Ascending aorta (tissue), 2 donors: ENCODE measurements at regions not wholly inside any gene's neighbourhood (a gene's known extent, or its start where the extent isn't known, plus 50 kb on each side); places are given as distances from the start of the nearest gene placed in this dataset.

Source experiments
- DNase-seq, 2 donors: peaks; one replicate each; pipeline ENCODE4 v3.0.0-alpha.2; 2019; ENCODE audit warnings: low spot score in 2 of 2
- H3K27ac ChIP-seq, 2 donors: fragments of 200-600 bp; sonication (generic); one replicate each; pipeline ENCODE4 v1.5.1; 2016 to 2017; ENCODE audit warnings: mild to moderate bottlenecking in 1 of 2
- H3K27me3 ChIP-seq: fragments of 200-600 bp; sonication (generic); one replicate; pipeline ENCODE4 v1.5.1; 2017
- H3K36me3 ChIP-seq, 2 donors: fragments of 200-600 bp; sonication (generic); one replicate each; pipeline ENCODE4 v1.5.1; 2016
- H3K4me1 ChIP-seq, 2 donors: fragments of 200-600 bp; sonication (generic); one replicate each; pipeline ENCODE4 v1.5.1; 2016 to 2017; ENCODE audit warnings: mild to moderate bottlenecking in 1 of 2
- H3K4me3 ChIP-seq, 2 donors: fragments of 200-600 bp; sonication (generic); one replicate each; pipeline ENCODE4 v1.5.1; 2016 to 2017; ENCODE audit warnings: mild to moderate bottlenecking in 1 of 2
- H3K9me3 ChIP-seq, 2 donors: fragments of 200-600 bp; sonication (generic); one replicate each; pipeline ENCODE4 v1.5.1; 2016
- CTCF ChIP-seq, 3 experiments: fragments of 200-600 bp in 2 of 3; fragments of 450-650 bp in 1 of 3; sonication (generic) in 2 of 3; IDR thresholded peaks; one replicate each; pipeline ENCODE4 v1.5.1; 2016 to 2019; ENCODE audit warnings: antibody characterized with exemption in 3 of 3, mild to moderate bottlenecking in 1 of 3, moderate library complexity in 1 of 3
- intact Hi-C: fragments of 100-400 bp; cut with DNase I; formaldehyde crosslinking; loops from one replicate; pipeline ENCODE4 v1.15.1; 2023

DNA sequence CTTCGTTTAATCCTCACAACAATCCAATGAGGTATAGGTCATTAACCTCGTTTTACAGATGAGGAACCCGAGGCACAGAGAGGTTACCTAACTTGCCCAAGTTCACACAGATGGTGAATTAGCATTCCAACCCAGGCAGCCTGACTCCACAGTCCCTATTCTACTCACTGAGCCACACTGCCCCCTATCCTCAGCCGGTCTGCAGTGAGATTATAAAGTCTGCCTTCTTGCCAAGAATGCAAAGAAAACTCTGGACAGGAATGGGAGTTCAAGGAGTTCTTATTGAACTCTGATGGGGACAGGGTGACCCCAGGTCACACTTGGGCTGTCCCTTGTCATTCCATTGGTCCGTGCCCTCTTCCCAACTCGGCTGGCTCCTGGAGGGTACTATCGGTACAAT is 94.0 kb upstream of the KCNK12 start:
- peak in 1 of 2 donors; percentile 18 for DNase-seq
- no peak for TF ChIP-seq CTCF (IDR thresholded peaks at IDR 0.05)
- Histone ChIP-seq H3K4me3 (no peak overlapping the region), H3K36me3 (no peaks in the 10 kb centered on the region), H3K4me1 (no peaks in the 10 kb centered on the region), H3K27me3 (no peaks in the 10 kb centered on the region), H3K9me3 (no peaks in the 10 kb centered on the region), H3K27ac (no peak overlapping the region)
- intact Hi-C loops, result no loop called here

- TF ChIP-seq CTCF (IDR thresholded peaks at IDR 0.05), result no peak
- no peaks in the 10 kb centered on the region for H3K36me3 ChIP-seq
- no peak overlapping the region for H3K4me3 ChIP-seq
- H3K27ac ChIP-seq, result no peak overlapping the region
- H3K4me1 ChIP-seq, result no peaks in the 10 kb centered on the region
- H3K9me3 ChIP-seq, result no peaks in the 10 kb centered on the region
- intact Hi-C loops, result no loop called here
- no peaks in the 10 kb centered on the region for H3K27me3 ChIP-seq
- DNase-seq, result no peak
These were observed 91.8 kb upstream of the KCNK12 start for GRCh38 chr2:47662552-47662951.

- Histone ChIP-seq H3K4me3 (no peak overlapping the region), H3K4me1 (no peaks in the 10 kb centered on the region), H3K27me3 (no peaks in the 10 kb centered on the region), H3K27ac (no peak overlapping the region), H3K9me3 (no peaks in the 10 kb centered on the region), H3K36me3 (no peaks in the 10 kb centered on the region)
- no peak for DNase-seq
- intact Hi-C loops, result no loop called here
- TF ChIP-seq CTCF (IDR thresholded peaks at IDR 0.05), result no peak
These were observed 90.5 kb upstream of the KCNK12 start for GRCh38 chr2:47661310-47661709.

GRCh38 chr2:47660168-47660567 is 89.4 kb upstream of the KCNK12 start:
- TF ChIP-seq CTCF (IDR thresholded peaks at IDR 0.05), result no peak
- no peak overlapping the region for H3K27ac ChIP-seq
- no peak for DNase-seq

GRCh38 chr2:47658646-47659320 is 88.0 kb upstream of the KCNK12 start:
- no peak for TF ChIP-seq CTCF (IDR thresholded peaks at IDR 0.05)

More at GRCh38 chr2:47660168-47660567, 89.4 kb upstream of the KCNK12 start:
- no peaks in the 10 kb centered on the region for H3K9me3 ChIP-seq
- intact Hi-C loops, result no loop called here
- H3K36me3 ChIP-seq, result no peaks in the 10 kb centered on the region
- H3K4me3 ChIP-seq, result no peak overlapping the region
- H3K27me3 ChIP-seq, result no peaks in the 10 kb centered on the region
- no peaks in the 10 kb centered on the region for H3K4me1 ChIP-seq

More at GRCh38 chr2:47658646-47659320, 88.0 kb upstream of the KCNK12 start:
- Histone ChIP-seq H3K9me3 (no peaks in the 10 kb centered on the region), H3K27me3 (no peaks in the 10 kb centered on the region), H3K36me3 (no peaks in the 10 kb centered on the region), H3K27ac (no peak overlapping the region), H3K4me3 (no peak overlapping the region), H3K4me1 (no peaks in the 10 kb centered on the region)
- DNase-seq, result peak in 1 of 2 donors; percentile 43
- intact Hi-C loops, result no loop called here
